H1 (cell line): ENCODE measurements at regions not wholly inside any gene's neighbourhood (a gene's known extent, or its start where the extent isn't known, plus 50 kb on each side); places are given as distances from the start of the nearest gene placed in this dataset.

Source experiments
- MAFK ChIP-seq: IDR thresholded peaks from 2 replicates; pipeline ENCODE4 v1.6.1; 2012; ENCODE audit warnings: low read depth, mild to moderate bottlenecking, improper control_type of control experiment, low read length

GRCh38 chr7:96530786-96531185 lies 178.9 kb downstream of the SEM1 start (continued):
- no peak for TF ChIP-seq MAFK
